ENCODE measurements at regions not wholly inside any gene's neighbourhood (a gene's known extent, or its start where the extent isn't known, plus 50 kb on each side); places are given as distances from the start of the nearest gene placed in this dataset.

DNA sequence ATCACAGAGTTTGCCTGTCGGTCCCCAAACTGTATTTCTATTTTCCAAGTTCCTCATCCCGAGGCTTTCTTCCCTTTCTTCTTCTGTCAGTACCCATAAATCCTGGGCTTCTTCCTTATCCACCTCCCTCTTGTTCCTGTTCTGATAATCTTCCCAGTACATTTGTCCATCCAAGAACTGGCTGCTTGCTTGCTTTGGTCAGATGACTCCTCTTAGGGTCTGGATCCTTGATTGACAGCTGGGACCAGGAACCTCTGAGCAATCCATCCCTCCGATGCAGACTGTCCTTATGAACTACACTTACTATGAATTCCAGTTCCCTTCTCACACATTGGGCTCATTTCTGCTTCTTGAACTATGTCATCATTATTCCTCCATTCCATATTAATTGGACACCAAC is 275.3 kb upstream of the CITED2 start:
- intact Hi-C loops (cut with DNase I) = no loop called here
- TF ChIP-seq, protein P1, sequence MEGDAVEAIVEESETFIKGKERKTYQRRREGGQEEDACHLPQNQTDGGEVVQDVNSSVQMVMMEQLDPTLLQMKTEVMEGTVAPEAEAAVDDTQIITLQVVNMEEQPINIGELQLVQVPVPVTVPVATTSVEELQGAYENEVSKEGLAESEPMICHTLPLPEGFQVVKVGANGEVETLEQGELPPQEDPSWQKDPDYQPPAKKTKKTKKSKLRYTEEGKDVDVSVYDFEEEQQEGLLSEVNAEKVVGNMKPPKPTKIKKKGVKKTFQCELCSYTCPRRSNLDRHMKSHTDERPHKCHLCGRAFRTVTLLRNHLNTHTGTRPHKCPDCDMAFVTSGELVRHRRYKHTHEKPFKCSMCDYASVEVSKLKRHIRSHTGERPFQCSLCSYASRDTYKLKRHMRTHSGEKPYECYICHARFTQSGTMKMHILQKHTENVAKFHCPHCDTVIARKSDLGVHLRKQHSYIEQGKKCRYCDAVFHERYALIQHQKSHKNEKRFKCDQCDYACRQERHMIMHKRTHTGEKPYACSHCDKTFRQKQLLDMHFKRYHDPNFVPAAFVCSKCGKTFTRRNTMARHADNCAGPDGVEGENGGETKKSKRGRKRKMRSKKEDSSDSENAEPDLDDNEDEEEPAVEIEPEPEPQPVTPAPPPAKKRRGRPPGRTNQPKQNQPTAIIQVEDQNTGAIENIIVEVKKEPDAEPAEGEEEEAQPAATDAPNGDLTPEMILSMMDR (IDR thresholded peaks at IDR 0.05) = no peak

DNA sequence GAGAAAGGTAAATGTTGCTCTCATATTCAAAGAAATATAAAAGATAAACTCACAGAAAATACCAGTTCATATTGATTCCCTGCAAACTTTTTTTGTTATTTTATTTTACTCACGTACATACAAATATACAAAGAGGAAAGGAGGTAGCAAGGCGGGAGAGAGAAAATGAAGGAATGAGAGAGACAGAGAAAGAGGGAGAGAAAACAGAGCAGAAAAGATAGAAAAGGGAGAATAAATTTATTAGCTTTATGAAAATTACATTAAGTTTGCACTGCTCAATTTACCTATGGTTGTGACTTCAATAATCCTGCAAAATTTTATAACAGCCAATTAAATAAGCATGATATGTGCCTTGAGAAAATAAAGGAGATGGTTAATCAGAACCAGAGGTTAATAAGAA is 274.7 kb upstream of the CITED2 start:
- intact Hi-C loops (cut with DNase I) = no loop called here
- H3K4me1 ChIP-seq = no peaks in the 10 kb centered on the region

More for the DNA sequence above, 275.3 kb upstream of the CITED2 start:
- no peak overlapping the region for H3K27ac ChIP-seq
- ATAC-seq (no peak), DNase-seq (no peak)
- no peaks in the 10 kb centered on the region for H3K4me1 ChIP-seq
- no peaks in the 10 kb centered on the region for H3K36me3 ChIP-seq
- H3K9me3 ChIP-seq = no peaks in the 10 kb centered on the region
- H3K27me3 ChIP-seq (ENCODE audit: low read depth) = no peaks in the 10 kb centered on the region
- H3K4me3 ChIP-seq = no peak overlapping the region

DNA sequence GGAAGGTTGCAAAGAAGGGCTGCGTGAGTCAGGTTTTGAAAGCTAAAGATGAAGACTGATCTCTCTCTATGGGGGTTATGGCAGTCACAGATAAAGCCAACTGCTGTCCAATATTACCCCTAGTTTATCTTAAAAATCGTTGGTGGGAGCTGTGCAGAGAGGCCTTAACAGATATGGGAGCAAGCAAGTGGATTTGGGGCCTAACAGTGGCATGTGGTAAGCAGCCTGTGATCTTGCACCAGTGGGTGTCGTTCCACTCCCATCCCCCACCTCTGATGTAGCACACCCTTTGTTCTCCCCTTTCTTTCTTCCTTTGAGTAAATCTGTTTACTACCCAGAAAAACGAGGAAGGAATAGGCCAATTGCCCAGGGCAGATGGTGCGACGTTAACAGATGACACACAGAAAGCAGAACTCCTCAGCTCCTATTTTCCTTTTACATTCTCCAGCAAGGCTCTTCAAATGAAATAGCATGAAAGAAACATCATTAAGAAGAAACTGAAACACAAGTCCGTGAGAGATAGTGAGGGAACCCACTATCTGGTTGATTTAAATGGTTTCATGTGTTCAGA is 274.1 kb upstream of the CITED2 start:
- no peaks in the 10 kb centered on the region for H3K9me3 ChIP-seq
- H3K4me3 ChIP-seq = no peak overlapping the region
- DNase-seq (no peak), ATAC-seq (no peak)
- TF ChIP-seq, protein P1 (IDR thresholded peaks at IDR 0.05) = no peak
- H3K4me1 ChIP-seq = no peaks in the 10 kb centered on the region
- H3K27me3 ChIP-seq (ENCODE audit: low read depth) = no peaks in the 10 kb centered on the region
- no peaks in the 10 kb centered on the region for H3K36me3 ChIP-seq
- intact Hi-C loops (cut with DNase I) = no loop called here
- no peak overlapping the region for H3K27ac ChIP-seq

More for the DNA sequence above, 274.7 kb upstream of the CITED2 start:
- Histone ChIP-seq H3K36me3 (no peaks in the 10 kb centered on the region), H3K4me3 (no peak overlapping the region), H3K27me3 (ENCODE audit: low read depth) (no peaks in the 10 kb centered on the region), H3K27ac (no peak overlapping the region), H3K9me3 (no peaks in the 10 kb centered on the region)
- DNase-seq (no peak), ATAC-seq (no peak)
- TF ChIP-seq, protein P1 (IDR thresholded peaks at IDR 0.05) = no peak

DNA sequence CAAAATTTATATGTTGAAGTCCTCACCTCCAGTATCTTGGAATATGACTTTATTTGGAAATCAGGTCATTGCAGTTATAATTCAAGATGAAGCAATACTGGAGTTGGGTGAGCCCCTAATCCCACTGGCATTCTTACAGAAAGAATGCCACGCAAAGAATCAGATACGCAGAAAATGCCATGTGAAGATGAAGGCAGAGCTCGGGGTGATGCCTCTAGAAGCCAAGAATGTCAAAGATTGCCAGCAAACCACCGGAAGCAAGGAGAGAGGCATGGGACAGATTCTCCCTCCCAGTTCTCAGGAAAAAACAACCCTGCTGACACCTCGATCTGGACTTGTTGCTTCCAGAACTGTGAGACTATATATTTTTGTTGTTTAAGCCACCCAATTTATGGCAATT is 273.4 kb upstream of the CITED2 start:
- ATAC-seq (no peak), DNase-seq (no peak)
- Histone ChIP-seq H3K27me3 (ENCODE audit: low read depth) (no peaks in the 10 kb centered on the region), H3K4me3 (no peak overlapping the region), H3K27ac (no peak overlapping the region), H3K9me3 (no peaks in the 10 kb centered on the region), H3K4me1 (no peaks in the 10 kb centered on the region), H3K36me3 (no peaks in the 10 kb centered on the region)
- intact Hi-C loops (cut with DNase I) = no loop called here
- TF ChIP-seq, protein P1 (IDR thresholded peaks at IDR 0.05) = no peak

DNA sequence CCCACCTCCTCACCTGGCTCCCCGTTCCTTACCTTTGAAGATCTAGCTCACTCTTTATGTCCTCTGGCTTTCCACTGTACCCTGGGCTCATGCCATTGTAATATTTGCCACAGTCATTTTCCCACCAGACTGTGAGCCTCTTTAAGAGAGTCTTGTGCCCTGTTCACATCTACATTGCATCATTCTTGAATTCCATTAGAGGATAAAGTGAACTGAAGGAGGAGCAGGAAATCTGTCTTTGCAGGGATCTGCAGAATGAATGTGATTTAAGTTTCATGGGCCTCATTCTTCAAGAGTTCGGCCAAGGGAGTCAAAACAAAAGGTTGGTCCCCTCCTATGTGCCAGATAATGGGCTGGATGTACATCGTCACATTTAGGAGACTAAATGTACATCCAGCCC is 272.6 kb upstream of the CITED2 start:
- Histone ChIP-seq H3K9me3 (no peaks in the 10 kb centered on the region), H3K4me1 (no peaks in the 10 kb centered on the region), H3K27me3 (ENCODE audit: low read depth) (no peaks in the 10 kb centered on the region), H3K36me3 (no peaks in the 10 kb centered on the region), H3K27ac (no peak overlapping the region), H3K4me3 (no peak overlapping the region)
- intact Hi-C loops (cut with DNase I) = no loop called here
- ATAC-seq (no peak), DNase-seq (no peak)
- TF ChIP-seq, protein P1 (IDR thresholded peaks at IDR 0.05) = no peak

All from lower lobe of right lung (tissue), 2 donors.